GM10266 (cell line): ENCODE measurements at regions not wholly inside any gene's neighbourhood (a gene's known extent, or its start where the extent isn't known, plus 50 kb on each side); places are given as distances from the start of the nearest gene placed in this dataset.

Source experiments
- DNase-seq: peaks from one replicate; pipeline ENCODE4 v3.0.0; 2012; ENCODE audit errors: extremely low spot score
- CTCF ChIP-seq: IDR thresholded peaks from 2 replicates; pipeline ENCODE4 v1.5.1; 2012; ENCODE audit warnings: mild to moderate bottlenecking, low read depth; ENCODE audit not compliant: control insufficient read depth, insufficient read depth; ENCODE audit errors: missing control alignments

DNA sequence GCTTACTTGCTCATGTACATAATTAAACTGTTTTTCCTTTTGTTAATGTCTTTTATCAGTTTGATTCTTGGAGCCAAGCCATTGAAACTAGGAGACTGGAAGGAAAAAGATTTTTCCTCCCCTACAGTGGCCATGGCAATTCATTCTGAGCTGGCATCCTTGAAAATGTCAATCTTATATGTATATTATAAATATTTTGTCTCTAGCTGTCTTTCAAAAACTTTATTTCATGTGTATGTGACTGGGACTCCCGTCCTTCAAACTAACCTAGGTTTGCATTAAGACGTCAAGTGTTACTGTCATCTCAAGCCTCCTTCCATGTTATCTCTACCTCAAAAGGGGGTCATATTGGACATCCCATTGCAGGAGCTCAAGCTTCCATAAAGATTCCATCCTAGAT, 280.4 kb downstream of the HRH4 start:
- TF ChIP-seq CTCF: no peak
- DNase-seq: no peak

DNA sequence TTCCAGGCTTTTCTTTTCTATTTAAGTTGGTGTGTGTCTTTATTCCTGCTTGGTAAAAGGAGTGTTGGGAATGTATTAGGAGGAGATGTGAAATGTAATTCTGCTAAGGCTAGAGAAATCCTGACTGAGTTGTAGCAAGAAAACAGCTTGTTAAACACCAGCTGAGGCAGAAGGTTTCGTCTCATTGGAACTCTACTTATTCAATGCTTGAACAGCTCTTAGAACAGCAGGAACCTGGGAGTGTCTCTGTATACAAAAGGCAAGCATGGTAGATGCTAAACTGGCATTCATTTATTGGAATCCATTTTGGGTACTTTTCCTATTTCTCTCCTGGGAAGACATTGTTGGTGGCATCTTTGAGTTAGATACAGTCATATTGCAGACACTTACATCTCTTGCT, 280.9 kb downstream of the HRH4 start:
- DNase-seq: no peak
- no peak for TF ChIP-seq CTCF

DNA sequence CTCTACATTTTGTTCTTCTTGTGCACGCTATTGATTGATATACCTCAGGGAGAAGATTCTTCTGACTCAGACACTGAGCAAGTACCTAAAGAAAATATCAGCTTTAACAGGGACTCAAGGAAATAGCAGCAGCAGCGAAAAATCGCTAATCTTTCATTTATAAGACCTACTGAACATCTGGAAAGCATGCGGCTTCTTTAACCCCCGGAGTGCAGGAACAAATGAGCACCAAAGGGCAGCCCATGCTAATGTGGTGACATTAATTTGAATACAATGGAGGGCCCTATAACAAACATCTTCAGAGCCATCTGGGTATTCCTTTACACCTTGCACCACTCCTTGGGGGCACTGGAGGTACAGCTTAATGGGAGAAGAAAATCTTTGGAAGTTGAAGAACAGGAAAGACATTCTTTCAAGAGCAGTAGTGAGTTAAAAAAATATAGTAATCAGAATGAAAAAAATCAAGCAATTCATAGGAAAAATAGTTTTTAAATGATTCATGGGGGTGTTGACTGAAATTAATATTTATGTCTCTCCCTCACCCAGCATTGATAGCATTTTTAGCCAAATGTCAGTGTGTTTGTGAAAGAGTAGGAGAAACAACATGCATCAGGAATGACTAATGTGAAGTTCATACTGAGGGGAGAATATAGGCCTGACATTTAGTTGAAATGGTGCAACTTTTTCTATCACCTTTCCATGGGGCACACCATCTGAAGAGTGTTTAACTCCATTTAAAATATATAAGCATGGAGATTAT, 281.7 kb downstream of the HRH4 start:
- no peak for TF ChIP-seq CTCF
- DNase-seq: no peak

DNA sequence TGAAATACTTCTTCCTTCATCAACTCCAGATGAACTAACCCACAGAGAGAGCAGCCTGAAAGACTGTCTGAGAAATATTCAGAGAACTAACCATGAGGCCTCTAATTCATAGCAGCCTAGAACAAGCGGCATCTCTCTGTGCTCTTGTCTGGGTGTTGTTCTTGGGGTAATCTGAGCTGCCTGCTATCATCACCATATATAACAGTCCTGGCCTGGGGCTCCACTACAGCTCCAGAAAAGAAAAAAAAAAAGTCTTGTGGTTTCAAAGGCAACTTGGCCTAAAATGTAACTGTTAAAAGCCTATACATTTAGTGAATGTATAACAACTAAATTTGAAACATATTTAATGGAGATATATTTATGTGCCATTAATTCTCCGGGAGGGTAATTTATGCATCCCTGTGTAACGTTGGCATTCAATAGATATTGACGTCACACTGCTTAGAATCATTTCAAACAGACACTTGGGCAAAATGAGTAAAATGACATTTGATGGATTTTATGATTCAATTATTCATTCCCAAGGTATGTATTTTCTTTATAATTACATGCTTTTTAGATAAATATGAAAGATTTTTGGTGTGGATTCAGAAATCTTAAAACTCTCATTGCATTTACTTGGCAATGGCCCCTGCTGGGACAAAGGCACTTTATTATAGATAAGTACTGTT, 294.3 kb downstream of the HRH4 start:
- TF ChIP-seq CTCF: no peak
- DNase-seq: no peak

DNA sequence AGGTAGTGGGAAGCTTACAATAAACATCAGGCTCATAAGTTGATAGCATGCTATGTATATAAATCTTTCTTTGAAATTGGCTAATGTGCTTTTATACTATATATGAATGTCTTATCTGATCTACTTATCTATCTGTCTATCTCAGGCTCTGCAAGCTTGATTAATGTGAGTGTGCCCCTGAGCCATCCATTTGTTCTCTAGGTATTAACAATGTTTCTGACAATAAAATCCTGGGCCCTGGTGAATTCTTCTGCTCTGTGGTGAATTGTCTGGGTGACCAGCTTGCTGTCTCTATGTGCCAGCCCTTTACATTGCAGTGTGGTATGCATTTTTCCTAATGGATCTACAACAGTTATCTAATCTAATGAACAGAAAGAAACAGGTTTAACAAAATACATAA, 295.9 kb downstream of the HRH4 start:
- no peak for DNase-seq
- TF ChIP-seq CTCF: no peak

GRCh38 chr18:24757134-24757533, 296.7 kb downstream of the HRH4 start:
- no peak for DNase-seq
- no peak for TF ChIP-seq CTCF

DNA sequence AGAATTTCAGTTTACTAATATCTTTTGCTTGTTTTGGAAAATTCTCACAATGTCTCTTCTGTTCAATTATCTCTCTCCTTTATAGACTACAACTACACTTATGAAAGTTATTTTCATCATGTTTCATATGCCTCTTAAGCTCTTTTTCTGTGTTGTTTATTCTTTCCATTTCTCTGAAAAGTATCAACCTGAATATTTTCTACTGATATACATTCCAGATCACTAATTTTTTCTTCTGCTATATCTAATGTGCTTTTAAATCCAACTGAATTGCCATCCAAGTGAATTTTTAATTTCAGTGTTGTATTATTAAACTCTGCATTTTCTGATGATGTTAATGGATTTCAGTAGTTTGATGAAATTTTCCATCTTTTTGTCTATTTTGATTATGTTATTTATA, 301.3 kb downstream of the HRH4 start:
- no peak for TF ChIP-seq CTCF
- no peak for DNase-seq
